ENCODE measurements at regions not wholly inside any gene's neighbourhood (a gene's known extent, or its start where the extent isn't known, plus 50 kb on each side); places are given as distances from the start of the nearest gene placed in this dataset.

- Mint-ChIP-seq H3K27ac (ENCODE audit: unreplicated experiment) (no peak overlapping the region), H3K27me3 (ENCODE audit: unreplicated experiment) (no peaks in the 10 kb centered on the region), H3K4me3 (ENCODE audit: unreplicated experiment) (no peak overlapping the region), H3K4me1 (ENCODE audit: unreplicated experiment) (peaks cover 25% of the 10 kb centered on the region), H3K36me3 (ENCODE audit: low read depth, unreplicated experiment) (no peaks in the 10 kb centered on the region), H3K9me3 (ENCODE audit: unreplicated experiment) (no peaks in the 10 kb centered on the region)
- no peak for DNase-seq (ENCODE audit: low spot score)
- TF ChIP-seq, protein P1, sequence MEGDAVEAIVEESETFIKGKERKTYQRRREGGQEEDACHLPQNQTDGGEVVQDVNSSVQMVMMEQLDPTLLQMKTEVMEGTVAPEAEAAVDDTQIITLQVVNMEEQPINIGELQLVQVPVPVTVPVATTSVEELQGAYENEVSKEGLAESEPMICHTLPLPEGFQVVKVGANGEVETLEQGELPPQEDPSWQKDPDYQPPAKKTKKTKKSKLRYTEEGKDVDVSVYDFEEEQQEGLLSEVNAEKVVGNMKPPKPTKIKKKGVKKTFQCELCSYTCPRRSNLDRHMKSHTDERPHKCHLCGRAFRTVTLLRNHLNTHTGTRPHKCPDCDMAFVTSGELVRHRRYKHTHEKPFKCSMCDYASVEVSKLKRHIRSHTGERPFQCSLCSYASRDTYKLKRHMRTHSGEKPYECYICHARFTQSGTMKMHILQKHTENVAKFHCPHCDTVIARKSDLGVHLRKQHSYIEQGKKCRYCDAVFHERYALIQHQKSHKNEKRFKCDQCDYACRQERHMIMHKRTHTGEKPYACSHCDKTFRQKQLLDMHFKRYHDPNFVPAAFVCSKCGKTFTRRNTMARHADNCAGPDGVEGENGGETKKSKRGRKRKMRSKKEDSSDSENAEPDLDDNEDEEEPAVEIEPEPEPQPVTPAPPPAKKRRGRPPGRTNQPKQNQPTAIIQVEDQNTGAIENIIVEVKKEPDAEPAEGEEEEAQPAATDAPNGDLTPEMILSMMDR (IDR thresholded peaks at IDR 0.05; ENCODE audit: unreplicated experiment), result no peak
Measured at GRCh38 chr15:29936353-29937049, 114.2 kb upstream of the TJP1 start.

GRCh38 chr15:29935296-29936004, 113.2 kb upstream of the TJP1 start:
- Mint-ChIP-seq H3K9me3 (ENCODE audit: unreplicated experiment) (no peaks in the 10 kb centered on the region), H3K4me3 (ENCODE audit: unreplicated experiment) (no peak overlapping the region), H3K36me3 (ENCODE audit: low read depth, unreplicated experiment) (no peaks in the 10 kb centered on the region), H3K4me1 (ENCODE audit: unreplicated experiment) (peaks cover 25% of the 10 kb centered on the region), H3K27ac (ENCODE audit: unreplicated experiment) (peak overlapping the region; percentile 65), H3K27me3 (ENCODE audit: unreplicated experiment) (no peaks in the 10 kb centered on the region)
- TF ChIP-seq, protein P1 (IDR thresholded peaks at IDR 0.05; ENCODE audit: unreplicated experiment), result no peak
- DNase-seq (ENCODE audit: low spot score), result peak; percentile 41

DNA sequence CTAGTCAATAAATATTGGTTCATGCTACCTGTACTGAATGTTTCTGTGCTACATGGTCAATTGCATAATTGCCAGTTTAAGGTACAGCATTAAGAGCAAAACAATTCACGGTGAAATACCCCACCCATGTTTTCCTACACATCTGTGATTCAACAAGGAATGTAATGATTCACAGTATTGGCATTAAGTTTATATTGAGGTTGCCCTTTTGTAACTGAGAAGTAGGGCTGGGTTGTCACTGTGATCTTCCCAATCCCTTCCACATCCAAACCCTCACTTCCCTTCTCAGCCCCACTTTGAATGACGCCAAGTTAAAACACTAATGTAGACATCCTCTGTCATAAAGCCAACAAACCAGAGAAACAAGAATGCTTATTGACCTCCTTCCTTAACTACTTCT, 112.0 kb upstream of the TJP1 start:
- Mint-ChIP-seq H3K36me3 (ENCODE audit: low read depth, unreplicated experiment) (no peaks in the 10 kb centered on the region), H3K9me3 (ENCODE audit: unreplicated experiment) (no peaks in the 10 kb centered on the region), H3K27me3 (ENCODE audit: unreplicated experiment) (no peaks in the 10 kb centered on the region), H3K27ac (ENCODE audit: unreplicated experiment) (no peak overlapping the region), H3K4me1 (ENCODE audit: unreplicated experiment) (peaks cover 25% of the 10 kb centered on the region), H3K4me3 (ENCODE audit: unreplicated experiment) (no peak overlapping the region)
- DNase-seq (ENCODE audit: low spot score), result no peak
- TF ChIP-seq, protein P1 (IDR thresholded peaks at IDR 0.05; ENCODE audit: unreplicated experiment), result no peak

GRCh38 chr15:29933042-29933803, 111.0 kb upstream of the TJP1 start:
- H3K4me1 Mint-ChIP-seq (ENCODE audit: unreplicated experiment), result peaks cover 25% of the 10 kb centered on the region
- TF ChIP-seq, protein P1 (IDR thresholded peaks at IDR 0.05; ENCODE audit: unreplicated experiment), result no peak
- no peaks in the 10 kb centered on the region for H3K9me3 Mint-ChIP-seq (ENCODE audit: unreplicated experiment)
- H3K27ac Mint-ChIP-seq (ENCODE audit: unreplicated experiment), result no peak overlapping the region
- H3K27me3 Mint-ChIP-seq (ENCODE audit: unreplicated experiment), result no peaks in the 10 kb centered on the region
- H3K36me3 Mint-ChIP-seq (ENCODE audit: low read depth, unreplicated experiment), result no peaks in the 10 kb centered on the region
- DNase-seq (ENCODE audit: low spot score), result no peak
- no peak overlapping the region for H3K4me3 Mint-ChIP-seq (ENCODE audit: unreplicated experiment)
